IMR-90 (cell line): ENCODE measurements at regions not wholly inside any gene's neighbourhood (a gene's known extent, or its start where the extent isn't known, plus 50 kb on each side); places are given as distances from the start of the nearest gene placed in this dataset.

Experiments
- ATAC-seq: fragments of 200-7000 bp; cut with Tn5 transposase; 2 replicates; pipeline ENCODE4 v1.9.1; 2020; ENCODE audit warnings: low read depth, mild to moderate bottlenecking, moderate library complexity
- BruUV-seq: library from RNA; stranded (reverse); fragments of 400-500 nt; replicated peaks from 2 replicates; lab custom pipeline; 2021; lab: Mats Ljungman, UMichigan
- CTCF ChIA-PET: fragments of 300-600 bp; formaldehyde crosslinking; extraction: SDS; loops from one replicate; lab custom pipeline; 2021; ENCODE audit warnings: antibody characterized with exemption; lab: Yijun Ruan, JAX
- POLR2A ChIA-PET: fragments of 300-600 bp; sonication (Branson Sonifier 250); formaldehyde crosslinking; loops from one replicate; lab custom pipeline; 2022; ENCODE audit warnings: antibody characterized with exemption; ENCODE audit not compliant: unreplicated experiment; lab: Charles Lee
- DNase-seq: peaks from one replicate; pipeline ENCODE4 v3.0.0; 2013
- H2AFZ ChIP-seq: replicated peaks from 2 replicates; pipeline ENCODE3; 2013; ENCODE audit warnings: low read length, mild to moderate bottlenecking; ENCODE audit not compliant: poor library complexity
- H2AK5ac ChIP-seq: 2 replicates; pipeline ENCODE4 v1.6.1; 2013; ENCODE audit warnings: low read depth, low read length, inconsistent platforms
- H2AK9ac ChIP-seq: replicated peaks from 2 replicates; pipeline ENCODE3; 2013; ENCODE audit warnings: mild to moderate bottlenecking, low read depth, low read length, moderate library complexity; ENCODE audit not compliant: poor library complexity
- H2BK120ac ChIP-seq: 2 replicates; pipeline ENCODE4 v1.6.1; 2013; ENCODE audit warnings: low read depth, low read length, inconsistent platforms
- H2BK15ac ChIP-seq: 3 replicates; pipeline ENCODE4 v1.6.1; 2013; ENCODE audit warnings: low read depth, low read length, inconsistent platforms
- H2BK20ac ChIP-seq: 2 replicates; pipeline ENCODE4 v1.6.1; 2013; ENCODE audit warnings: low read depth, mild to moderate bottlenecking, inconsistent platforms, low read length, moderate library complexity
- H2BK5ac ChIP-seq: 2 replicates; pipeline ENCODE4 v1.6.1; 2013; ENCODE audit warnings: mild to moderate bottlenecking, low read depth, low read length, inconsistent platforms; ENCODE audit not compliant: poor library complexity, severe bottlenecking
- H3K14ac ChIP-seq: replicated peaks from 2 replicates; pipeline ENCODE4 v1.6.1; 2013; ENCODE audit warnings: low read depth, low read length, inconsistent platforms
- H3K18ac ChIP-seq: 2 replicates; pipeline ENCODE4 v1.6.1; 2013; ENCODE audit warnings: low read depth, low read length, control low read depth
- H3K23ac ChIP-seq: 2 replicates; pipeline ENCODE4 v1.6.1; 2013; ENCODE audit warnings: low read depth, low read length, inconsistent platforms
- H3K27ac ChIP-seq: 2 replicates; pipeline ENCODE4 v1.5.1; 2013; ENCODE audit warnings: mild to moderate bottlenecking, control low read depth, low read length; ENCODE audit not compliant: insufficient read depth
- H3K27me3 ChIP-seq: 2 replicates; pipeline ENCODE4 v1.6.1; 2013; ENCODE audit warnings: low read length; ENCODE audit not compliant: control insufficient read depth, insufficient read depth
- H3K36me3 ChIP-seq: 2 replicates; pipeline ENCODE4 v1.6.1; 2013; ENCODE audit warnings: low read length, mixed read lengths; ENCODE audit not compliant: control insufficient read depth, insufficient read depth
- H3K4ac ChIP-seq: 2 replicates; pipeline ENCODE4 v1.6.1; 2013; ENCODE audit warnings: low read depth, low read length, inconsistent platforms
- H3K4me1 ChIP-seq: 2 replicates; pipeline ENCODE4 v1.6.1; 2013; ENCODE audit warnings: low read length, mixed read lengths; ENCODE audit not compliant: control insufficient read depth, insufficient read depth
- H3K4me2 ChIP-seq: 2 replicates; pipeline ENCODE4 v1.6.1; 2013; ENCODE audit warnings: low read depth, mild to moderate bottlenecking, control low read depth, low read length, moderate library complexity
- H3K4me3 ChIP-seq: 2 replicates; pipeline ENCODE4 v1.5.1; 2013; ENCODE audit warnings: low read depth, mild to moderate bottlenecking, control low read depth, low read length, moderate library complexity; ENCODE audit not compliant: insufficient read depth
- H3K56ac ChIP-seq: 2 replicates; pipeline ENCODE4 v1.6.1; 2013; ENCODE audit warnings: low read length, inconsistent platforms; ENCODE audit not compliant: insufficient read depth; ENCODE audit errors: extremely low read depth
- H3K79me1 ChIP-seq, 2 experiments: 2 replicates each; pipeline ENCODE4 v1.6.1; 2013; ENCODE audit warnings: low read length in 2 of 2, inconsistent platforms in 1 of 2, low read depth in 1 of 2
- H3K9ac ChIP-seq: 2 replicates; pipeline ENCODE4 v1.6.1; 2013; ENCODE audit warnings: low read depth, low read length, control low read depth
- H3K9me1 ChIP-seq: 2 replicates; pipeline ENCODE4 v1.6.1; 2013; ENCODE audit warnings: low read length, inconsistent platforms; ENCODE audit not compliant: insufficient read depth
- H3K9me3 ChIP-seq: 2 replicates; pipeline ENCODE4 v1.6.1; 2013; ENCODE audit warnings: low read length; ENCODE audit not compliant: control insufficient read depth, insufficient read depth
- H4K20me1 ChIP-seq: 2 replicates; pipeline ENCODE4 v1.6.1; 2013; ENCODE audit warnings: low read length, inconsistent platforms; ENCODE audit not compliant: insufficient read depth
- H4K5ac ChIP-seq: 2 replicates; pipeline ENCODE4 v1.6.1; 2013; ENCODE audit warnings: mild to moderate bottlenecking, low read depth, low read length, control low read depth
- H4K8ac ChIP-seq, 2 experiments: 2 replicates each; pipeline ENCODE4 v1.6.1; 2013; ENCODE audit warnings: low read depth in 2 of 2, low read length in 2 of 2, control low read depth in 1 of 2, inconsistent platforms in 1 of 2
- H4K91ac ChIP-seq: 2 replicates; pipeline ENCODE4 v1.6.1; 2013; ENCODE audit warnings: low read depth, low read length, inconsistent platforms; ENCODE audit not compliant: insufficient read depth
- BHLHE40 ChIP-seq: fragments of 150-350 bp; IDR thresholded peaks from 2 replicates; pipeline ENCODE4 v1.6.1; 2016; ENCODE audit warnings: mild to moderate bottlenecking, low read depth, low read length
- CHD1 ChIP-seq: IDR thresholded peaks from 2 replicates; pipeline ENCODE4 v1.6.1; 2012; ENCODE audit warnings: low read depth, low read length, improper control_type of control experiment
- FOS ChIP-seq: fragments of 150-350 bp; IDR thresholded peaks from 2 replicates; pipeline ENCODE4 v1.6.1; 2016; ENCODE audit warnings: low read depth, low read length
- MAFK ChIP-seq: IDR thresholded peaks from 2 replicates; pipeline ENCODE4 v1.6.1; 2012; ENCODE audit warnings: low read depth, low read length, improper control_type of control experiment
- MXI1 ChIP-seq: IDR thresholded peaks from 2 replicates; pipeline ENCODE4 v1.6.1; 2012; ENCODE audit warnings: low read depth, mild to moderate bottlenecking, low read length, moderate library complexity, borderline replicate concordance
- NFE2L2 ChIP-seq: fragments of 150-350 bp; IDR thresholded peaks from 2 replicates; pipeline ENCODE4 v1.6.1; 2016; ENCODE audit warnings: low read depth, mild to moderate bottlenecking, low read length
- POLR2A ChIP-seq: IDR thresholded peaks from 2 replicates; pipeline ENCODE4 v1.6.1; 2012; ENCODE audit warnings: mild to moderate bottlenecking, low read depth, low read length
- RAD21 ChIP-seq: IDR thresholded peaks from 2 replicates; pipeline ENCODE4 v1.6.1; 2012; ENCODE audit warnings: low read length, improper control_type of control experiment
- RCOR1 ChIP-seq: IDR thresholded peaks from 2 replicates; pipeline ENCODE4 v1.6.1; 2012; ENCODE audit warnings: mild to moderate bottlenecking, low read length, improper control_type of control experiment; ENCODE audit not compliant: insufficient replicate concordance
- RFX5 ChIP-seq: IDR thresholded peaks from 2 replicates; pipeline ENCODE4 v1.8.0; 2012; ENCODE audit warnings: low read depth, mild to moderate bottlenecking, low read length, moderate library complexity
- SMC3 ChIP-seq: fragments of 150-350 bp; IDR thresholded peaks from 2 replicates; pipeline ENCODE4 v1.6.1; 2016; ENCODE audit warnings: low read depth, mild to moderate bottlenecking, antibody characterized with exemption, low read length, moderate library complexity
- WGBS, 2 experiments: methylation state at CpG; one replicate each; pipeline versions ENCODE4 v1.1.5 to v1.1.7; 2013; ENCODE audit warnings: missing lambda C conversion rate in 2 of 2; ENCODE audit not compliant: insufficient read length in 1 of 2; ENCODE audit errors: extremely low coverage in 2 of 2; 5-methylcytosine and 5-hydroxymethylcytosine counted together
- dilution Hi-C: fragments of 300-500 bp; cut with HindIII; formaldehyde crosslinking; loops from one replicate; pipeline ENCODE4 v1.14.3; 2018; ENCODE audit warnings: low sequenced_read_pairs; ENCODE audit not compliant: unreplicated experiment
- in situ Hi-C: fragments of 300-500 bp; cut with MboI; formaldehyde crosslinking; loops from 3 replicates; pipeline ENCODE4 v1.14.3; 2019; ENCODE audit warnings: low sequenced_read_pairs, inconsistent platforms, mixed read lengths
- intact Hi-C: fragments of 100-400 bp; cut with micrococcal nuclease; formaldehyde crosslinking; loops from 2 replicates; pipeline ENCODE4 v1.10.0; 2022
- TF ChIP-seq, protein P1 (sequence below): fragments of 150-350 bp; IDR thresholded peaks from 2 replicates; pipeline ENCODE4 v1.6.1; 2017; ENCODE audit warnings: mild to moderate bottlenecking, antibody characterized with exemption, low read length, low read depth
- TF ChIP-seq, protein P2 (sequence below): fragments of 150-350 bp; IDR thresholded peaks from 2 replicates; pipeline ENCODE4 v1.6.1; 2016; ENCODE audit warnings: low read depth, mild to moderate bottlenecking, low read length, moderate library complexity, borderline replicate concordance
- TF ChIP-seq, protein P3 (sequence below): conservative IDR thresholded peaks from 2 replicates; pipeline ENCODE4 v1.5.1; 2012; ENCODE audit warnings: mild to moderate bottlenecking, low read depth, low read length, improper control_type of control experiment

DNA sequence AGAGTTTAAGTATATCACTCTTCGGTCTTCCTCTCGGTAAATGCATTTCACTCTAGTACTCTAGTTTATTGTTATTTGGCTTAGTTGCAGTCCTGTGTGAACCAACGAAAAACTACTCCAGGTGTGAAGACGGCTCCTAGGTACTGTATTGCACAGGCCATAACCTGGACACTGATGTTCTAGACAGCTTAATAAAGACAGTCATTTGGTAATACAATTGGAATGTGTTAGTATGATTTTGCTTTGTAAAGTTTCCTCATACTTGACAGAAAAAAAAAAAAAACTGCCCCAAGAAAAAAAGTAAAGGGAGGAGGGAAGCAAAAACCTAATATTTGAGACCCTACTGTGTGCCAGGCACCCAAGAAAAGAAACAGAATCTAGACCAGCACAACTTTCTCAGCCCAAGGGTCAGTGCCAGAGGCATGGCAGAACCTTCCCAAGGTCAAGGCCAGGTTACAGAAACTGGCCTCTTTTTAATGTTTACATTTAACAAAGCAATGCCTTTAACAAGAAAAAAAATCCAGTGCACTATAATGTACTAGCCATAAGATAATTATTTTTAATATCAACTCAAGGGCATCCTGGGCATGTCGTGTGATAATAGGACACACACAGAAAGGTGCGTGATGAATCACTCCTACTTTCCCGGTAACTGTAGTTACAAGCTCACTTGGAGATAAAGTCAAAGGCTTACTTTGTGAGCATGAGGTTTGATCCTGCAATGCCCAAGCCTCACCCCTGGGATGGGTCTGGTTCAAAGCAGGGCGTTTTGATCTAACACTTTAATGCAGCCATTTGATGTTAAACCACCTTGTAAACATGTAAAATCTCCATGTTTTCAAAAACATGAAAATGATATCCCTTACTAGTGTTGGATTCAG is 110.6 kb downstream of the BMP4 start:
- Histone ChIP-seq H2BK120ac (no peak overlapping the region), H2BK5ac (no peak overlapping the region), H3K4me2 (no peak overlapping the region), H3K9ac (no peak overlapping the region), H3K27ac (no peak overlapping the region), H2AFZ (no peak overlapping the region), H3K9me1 (no peaks in the 10 kb centered on the region), H3K14ac (no peak overlapping the region), H3K9me3 (no peaks in the 10 kb centered on the region), H3K4ac (no peak overlapping the region), H3K4me3 (no peak overlapping the region), H4K20me1 (no peaks in the 10 kb centered on the region), H4K8ac (no peak overlapping the region), H3K56ac (no peak overlapping the region), H3K36me3 (no peaks in the 10 kb centered on the region), H2AK5ac (no peak overlapping the region), H4K5ac (no peak overlapping the region), H2BK20ac (no peak overlapping the region), H3K4me1 (peaks cover 4% of the 10 kb centered on the region), H4K91ac (no peak overlapping the region), H3K18ac (no peak overlapping the region), H3K23ac (no peak overlapping the region), H3K27me3 (no peaks in the 10 kb centered on the region), H2AK9ac (no peak overlapping the region), H3K79me1 (no peaks in the 10 kb centered on the region), H2BK15ac (no peak overlapping the region)
- ChIA-PET CTCF (no interaction called here), POLR2A (no interaction called here)
- in situ Hi-C loops = no loop called here
- 62% methylated on average over 3 of the region's 8 CpGs; no CpG with 5 or more reads in 1 of the 2 experiments for WGBS, 2 experiments
- TF ChIP-seq POLR2A (no peak), RCOR1 (no peak), FOS (no peak), RAD21 (no peak), BHLHE40 (no peak), CHD1 (no peak), NFE2L2 (no peak), MAFK (no peak), RFX5 (no peak), SMC3 (no peak), MXI1 (no peak)
- TF ChIP-seq, protein P1, sequence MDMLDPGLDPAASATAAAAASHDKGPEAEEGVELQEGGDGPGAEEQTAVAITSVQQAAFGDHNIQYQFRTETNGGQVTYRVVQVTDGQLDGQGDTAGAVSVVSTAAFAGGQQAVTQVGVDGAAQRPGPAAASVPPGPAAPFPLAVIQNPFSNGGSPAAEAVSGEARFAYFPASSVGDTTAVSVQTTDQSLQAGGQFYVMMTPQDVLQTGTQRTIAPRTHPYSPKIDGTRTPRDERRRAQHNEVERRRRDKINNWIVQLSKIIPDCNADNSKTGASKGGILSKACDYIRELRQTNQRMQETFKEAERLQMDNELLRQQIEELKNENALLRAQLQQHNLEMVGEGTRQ = no peak
- TF ChIP-seq, protein P2, sequence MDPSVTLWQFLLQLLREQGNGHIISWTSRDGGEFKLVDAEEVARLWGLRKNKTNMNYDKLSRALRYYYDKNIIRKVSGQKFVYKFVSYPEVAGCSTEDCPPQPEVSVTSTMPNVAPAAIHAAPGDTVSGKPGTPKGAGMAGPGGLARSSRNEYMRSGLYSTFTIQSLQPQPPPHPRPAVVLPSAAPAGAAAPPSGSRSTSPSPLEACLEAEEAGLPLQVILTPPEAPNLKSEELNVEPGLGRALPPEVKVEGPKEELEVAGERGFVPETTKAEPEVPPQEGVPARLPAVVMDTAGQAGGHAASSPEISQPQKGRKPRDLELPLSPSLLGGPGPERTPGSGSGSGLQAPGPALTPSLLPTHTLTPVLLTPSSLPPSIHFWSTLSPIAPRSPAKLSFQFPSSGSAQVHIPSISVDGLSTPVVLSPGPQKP = no peak
- TF ChIP-seq, protein P3, sequence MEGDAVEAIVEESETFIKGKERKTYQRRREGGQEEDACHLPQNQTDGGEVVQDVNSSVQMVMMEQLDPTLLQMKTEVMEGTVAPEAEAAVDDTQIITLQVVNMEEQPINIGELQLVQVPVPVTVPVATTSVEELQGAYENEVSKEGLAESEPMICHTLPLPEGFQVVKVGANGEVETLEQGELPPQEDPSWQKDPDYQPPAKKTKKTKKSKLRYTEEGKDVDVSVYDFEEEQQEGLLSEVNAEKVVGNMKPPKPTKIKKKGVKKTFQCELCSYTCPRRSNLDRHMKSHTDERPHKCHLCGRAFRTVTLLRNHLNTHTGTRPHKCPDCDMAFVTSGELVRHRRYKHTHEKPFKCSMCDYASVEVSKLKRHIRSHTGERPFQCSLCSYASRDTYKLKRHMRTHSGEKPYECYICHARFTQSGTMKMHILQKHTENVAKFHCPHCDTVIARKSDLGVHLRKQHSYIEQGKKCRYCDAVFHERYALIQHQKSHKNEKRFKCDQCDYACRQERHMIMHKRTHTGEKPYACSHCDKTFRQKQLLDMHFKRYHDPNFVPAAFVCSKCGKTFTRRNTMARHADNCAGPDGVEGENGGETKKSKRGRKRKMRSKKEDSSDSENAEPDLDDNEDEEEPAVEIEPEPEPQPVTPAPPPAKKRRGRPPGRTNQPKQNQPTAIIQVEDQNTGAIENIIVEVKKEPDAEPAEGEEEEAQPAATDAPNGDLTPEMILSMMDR = no peak
- intact Hi-C loops = no loop called here
- dilution Hi-C loops = no loop called here
- ATAC-seq = no peak
- BruUV-seq = no TSS peak
- DNase-seq = no peak
